ENCODE measurements at regions not wholly inside any gene's neighbourhood (a gene's known extent, or its start where the extent isn't known, plus 50 kb on each side); places are given as distances from the start of the nearest gene placed in this dataset.

DNA sequence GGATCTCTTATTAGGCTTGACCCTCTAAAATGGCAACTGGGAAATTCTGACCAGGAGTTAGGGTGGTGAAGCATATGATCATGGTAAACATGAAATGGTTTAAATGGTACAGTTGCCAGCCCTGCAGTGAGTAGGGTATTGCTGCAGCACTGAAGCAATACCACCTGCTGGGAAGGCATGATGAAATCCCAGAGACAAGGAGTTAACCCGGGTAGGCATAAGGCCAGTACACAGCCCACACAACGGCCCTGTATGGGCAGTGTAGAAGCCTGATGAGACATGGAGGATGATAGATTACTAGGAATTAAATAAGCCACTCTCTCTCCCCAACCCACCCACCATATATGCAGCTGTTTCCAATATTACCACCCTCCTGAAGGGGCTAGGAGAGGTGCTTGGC lies 197.4 kb upstream of the MOCS1 start:
- no peak for TF ChIP-seq POLR2AphosphoS5 (IDR thresholded peaks at IDR 0.05; ENCODE audit: borderline replicate concordance, low read depth, low read length)
- no peak for TF ChIP-seq EZH2 (IDR thresholded peaks at IDR 0.05)
- no peak for TF ChIP-seq FOXP2 (optimal IDR thresholded peaks at IDR 0.05; ENCODE audit: control extremely low read depth, extremely low read length, insufficient read depth)

Measured in SK-N-MC (cell line).